GM18507 (cell line): ENCODE measurements at regions not wholly inside any gene's neighbourhood (a gene's known extent, or its start where the extent isn't known, plus 50 kb on each side); places are given as distances from the start of the nearest gene placed in this dataset.

ENCODE experiments used
- DNase-seq: peaks from one replicate; pipeline ENCODE4 v3.0.0; 2011; ENCODE audit warnings: low read depth; ENCODE audit not compliant: insufficient read length; ENCODE audit errors: extremely low spot score
- FAIRE-seq: peaks from 2 replicates; lab custom pipeline; 2011; peaks lifted over from hg19 to GRCh38; lab: Jason Lieb, UNC

DNA sequence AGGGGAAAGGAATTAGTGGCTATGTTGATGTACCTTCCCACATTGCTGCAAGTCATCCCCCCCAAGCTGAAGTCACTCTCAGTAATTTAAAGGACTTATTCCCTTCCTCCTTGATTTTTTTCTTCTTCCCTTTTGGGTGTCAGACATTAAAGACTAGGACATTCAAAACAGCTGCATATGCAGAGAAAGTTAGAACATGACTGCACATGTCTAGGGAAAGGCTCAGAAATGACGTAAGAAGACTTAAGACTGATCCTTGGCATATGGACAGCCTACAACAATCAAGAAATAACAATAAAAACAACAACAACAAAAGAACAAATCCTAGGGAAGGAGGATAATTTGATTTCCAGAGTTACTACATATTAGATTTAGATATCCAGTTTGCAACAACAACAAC lies 997.5 kb downstream of the TLE4 start:
- FAIRE-seq (no peak), DNase-seq (no peak)

DNA sequence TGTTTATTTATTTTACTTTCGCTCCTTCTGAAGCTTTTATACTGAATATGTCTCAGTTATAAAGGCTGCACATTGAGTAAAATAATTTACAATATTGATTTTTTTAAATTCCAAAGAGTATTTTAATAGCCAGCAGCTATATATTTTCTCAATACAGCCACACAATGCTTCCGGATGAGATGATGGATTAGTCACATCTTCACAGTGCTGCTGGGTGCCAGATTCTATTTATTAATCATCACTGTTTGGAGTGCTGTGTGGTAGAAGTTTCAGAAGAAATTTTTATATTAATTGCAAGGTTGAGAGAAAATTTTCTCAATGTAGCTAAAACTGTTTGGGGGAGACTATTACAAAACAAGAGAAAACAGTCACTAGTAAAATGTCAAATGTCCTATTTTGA lies 989.8 kb downstream of the TLE4 start:
- FAIRE-seq (no peak), DNase-seq (no peak)

DNA sequence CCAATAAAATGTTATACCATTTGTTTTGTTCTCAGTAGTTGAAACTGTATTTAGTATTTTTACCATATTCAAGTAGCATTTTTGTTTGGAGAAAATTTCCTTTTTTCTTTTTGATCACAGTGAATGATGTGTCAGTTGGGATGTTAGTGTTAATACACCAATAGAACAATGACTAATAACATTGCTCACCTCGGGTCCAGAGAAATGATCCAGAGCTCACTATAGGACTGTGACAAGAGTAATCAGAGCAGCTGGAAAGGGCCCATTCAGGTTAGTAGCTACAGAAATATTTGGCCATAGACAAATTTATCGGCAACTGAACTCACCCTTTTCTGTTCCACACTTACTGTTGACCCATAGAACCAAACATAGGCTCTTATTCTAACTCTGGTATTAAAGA lies 989.2 kb downstream of the TLE4 start:
- FAIRE-seq = no peak
- no peak for DNase-seq

DNA sequence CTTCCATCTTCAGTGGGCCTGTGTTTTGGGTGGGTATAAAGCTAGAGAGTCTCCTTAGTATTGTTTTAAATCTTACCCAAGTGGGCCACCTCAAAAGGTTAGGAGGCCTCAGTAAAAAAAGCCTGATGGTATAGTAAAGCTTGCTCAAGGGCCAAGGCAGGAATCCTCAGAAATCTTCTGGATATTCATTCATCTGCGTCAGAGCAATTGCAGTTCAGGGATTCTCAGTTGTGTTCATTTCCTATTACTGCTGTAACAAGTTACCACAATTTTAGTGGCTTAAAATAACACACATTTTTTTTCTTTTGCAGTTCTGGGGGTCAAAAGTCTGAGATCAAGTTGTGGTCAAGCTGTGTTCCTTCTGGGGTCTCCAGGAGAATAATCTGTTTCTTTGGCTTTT lies 985.5 kb downstream of the TLE4 start:
- FAIRE-seq (no peak), DNase-seq (no peak)

DNA sequence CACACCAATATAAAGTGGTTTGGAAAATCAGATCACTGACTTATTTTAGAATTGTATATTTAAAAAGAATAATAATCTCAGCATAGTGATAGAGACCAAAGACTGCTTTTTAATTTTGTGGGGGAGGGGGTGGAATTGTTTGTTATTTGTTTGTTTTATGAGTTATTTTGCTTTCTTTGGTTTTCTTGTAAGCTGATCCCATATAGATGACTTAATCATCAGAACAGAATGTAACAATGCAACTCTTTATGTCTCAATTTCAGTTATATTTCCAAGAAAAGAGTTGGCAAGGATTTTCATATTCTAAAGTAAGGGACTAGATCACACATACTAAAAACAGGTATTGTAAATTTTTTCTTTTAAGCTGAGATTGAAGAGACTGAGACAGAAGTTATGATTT lies 984.9 kb downstream of the TLE4 start:
- no peak for FAIRE-seq
- no peak for DNase-seq

DNA sequence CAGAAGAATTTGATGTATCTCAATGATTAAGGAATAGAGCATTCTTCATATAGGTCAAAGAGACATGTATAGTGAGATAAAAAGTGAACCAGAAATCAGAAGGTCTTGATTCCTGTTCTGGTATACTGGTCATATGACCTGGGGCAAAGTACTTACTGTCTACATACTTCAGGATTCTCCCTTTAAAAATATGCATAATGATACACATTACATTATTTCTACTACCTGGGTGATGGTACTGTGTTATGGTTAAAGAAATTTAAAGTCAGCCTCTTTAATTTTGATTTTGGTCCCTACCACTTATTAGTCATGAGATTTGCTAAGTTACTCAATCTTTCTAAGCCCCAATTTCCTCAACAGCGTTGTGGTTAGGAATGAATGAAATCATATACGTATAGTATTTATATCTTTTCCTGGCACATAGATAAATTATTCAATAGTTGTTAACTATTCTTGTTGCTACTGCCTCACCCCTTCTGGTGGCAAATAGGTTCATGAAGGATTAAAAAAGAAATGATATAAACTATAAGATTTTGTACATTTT lies 984.1 kb downstream of the TLE4 start:
- DNase-seq = no peak
- FAIRE-seq = no peak

DNA sequence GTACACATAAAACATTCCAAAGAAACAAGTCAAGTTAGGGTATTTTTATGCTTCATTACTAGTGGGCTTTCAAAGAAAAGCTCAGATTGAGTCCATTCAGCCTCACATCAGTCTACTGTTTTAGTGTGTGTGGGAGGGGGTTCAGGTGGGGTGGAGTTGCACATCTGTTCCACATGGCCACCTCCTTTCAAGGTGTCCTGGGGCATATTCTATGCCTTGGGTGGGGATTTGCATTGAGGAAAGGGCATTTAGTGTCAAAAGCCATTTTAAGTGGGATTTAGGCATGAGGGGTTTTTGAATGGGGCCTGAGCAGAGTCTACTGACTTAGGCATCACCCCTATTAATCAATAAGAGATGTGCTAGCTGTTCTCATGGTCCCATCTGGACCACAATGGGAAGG lies 983.1 kb downstream of the TLE4 start:
- DNase-seq (no peak), FAIRE-seq (no peak)

DNA sequence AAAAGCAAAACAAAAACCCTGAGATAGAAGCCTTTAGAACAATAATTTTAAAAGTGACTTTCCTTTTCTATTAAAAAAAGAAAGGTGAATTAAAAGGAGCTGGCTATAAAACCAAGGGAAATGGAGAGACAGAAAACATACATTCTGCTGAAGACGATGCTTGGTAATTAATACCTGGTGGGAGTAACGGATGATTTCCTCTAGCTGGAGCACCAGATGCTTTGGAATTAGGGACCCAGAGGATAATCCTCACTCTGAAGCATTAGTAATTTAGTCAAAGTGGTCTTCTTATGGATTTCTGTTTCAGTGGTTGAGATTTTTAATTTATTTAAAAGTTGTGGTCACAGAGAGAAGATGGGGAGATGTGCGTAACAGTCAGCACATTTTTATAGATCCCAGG lies 982.5 kb downstream of the TLE4 start:
- DNase-seq (no peak), FAIRE-seq (no peak)

DNA sequence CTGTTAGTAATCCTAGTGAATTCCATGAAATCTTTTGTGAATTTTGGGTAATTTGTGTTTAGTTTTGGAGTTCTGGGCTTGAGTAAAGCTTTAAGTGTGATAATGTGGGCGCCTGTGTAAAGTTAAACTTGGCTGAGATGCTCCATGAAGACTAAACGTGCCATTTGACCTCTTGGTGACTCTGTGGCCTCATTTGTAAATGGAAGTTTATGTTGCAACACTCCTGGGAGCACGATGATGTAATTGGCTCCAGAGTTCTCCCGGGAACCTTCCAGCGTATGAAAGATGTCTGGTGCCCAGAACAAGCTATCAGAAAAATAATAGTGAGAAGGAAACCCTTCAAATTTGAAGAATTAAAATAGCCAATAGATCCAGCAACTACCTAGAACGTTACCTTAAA lies 981.2 kb downstream of the TLE4 start:
- no peak for DNase-seq
- no peak for FAIRE-seq

DNA sequence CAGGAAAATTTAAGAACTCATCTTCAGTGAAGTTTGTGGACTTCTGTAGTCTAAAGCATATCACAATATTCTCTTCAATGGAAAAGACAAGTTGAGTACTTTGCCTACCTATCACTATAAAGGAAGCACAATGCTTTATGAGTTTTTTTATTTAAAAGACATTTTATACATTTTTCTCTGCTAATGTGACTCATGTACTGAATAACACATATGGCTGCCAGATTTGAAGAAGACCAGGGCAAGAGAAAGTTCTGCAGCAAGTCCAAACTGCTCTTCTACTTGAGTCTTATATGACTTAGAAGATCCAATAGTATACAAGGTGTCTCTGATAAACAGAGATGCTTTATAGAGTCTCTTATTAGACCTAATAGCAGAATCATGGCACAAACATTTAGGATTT lies 978.4 kb downstream of the TLE4 start:
- FAIRE-seq (no peak), DNase-seq (no peak)

DNA sequence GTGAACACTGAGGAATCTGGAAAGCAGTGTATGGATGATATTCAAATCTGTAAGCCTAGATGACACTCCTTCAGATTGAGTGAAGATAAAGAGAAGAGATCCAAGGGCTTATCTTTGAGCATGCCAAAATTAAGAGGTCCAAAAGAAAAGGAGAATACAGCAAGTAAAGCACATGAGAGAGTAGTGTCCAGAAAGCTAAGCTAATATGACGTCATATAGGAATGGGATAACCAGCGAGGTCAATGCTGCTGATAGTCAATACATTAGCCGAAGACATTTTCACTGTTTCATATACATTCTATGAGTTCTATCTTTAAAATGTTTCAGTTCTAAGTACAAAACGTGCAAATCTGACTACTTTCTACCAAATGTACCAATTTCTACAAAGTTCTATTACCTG lies 975.8 kb downstream of the TLE4 start:
- FAIRE-seq (no peak), DNase-seq (no peak)

DNA sequence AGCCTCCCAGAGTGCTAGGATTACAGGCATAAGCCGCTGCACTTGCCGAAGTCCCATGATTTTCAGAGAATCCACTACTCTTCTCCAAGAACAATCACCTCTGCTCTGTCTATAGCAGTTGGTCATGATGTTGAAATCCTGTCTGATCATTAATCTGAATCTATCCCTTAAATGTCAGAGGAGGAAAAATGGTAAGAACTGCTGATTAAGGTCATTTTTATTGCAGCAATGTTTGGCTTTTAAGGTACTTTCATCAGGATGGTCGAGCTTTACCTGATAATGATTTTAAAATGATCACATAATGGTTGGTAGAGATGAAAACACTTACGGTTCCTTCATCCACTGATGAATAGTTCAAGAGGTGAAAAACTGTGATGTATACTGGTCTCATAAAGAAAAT lies 968.6 kb downstream of the TLE4 start:
- DNase-seq (no peak), FAIRE-seq (no peak)

DNA sequence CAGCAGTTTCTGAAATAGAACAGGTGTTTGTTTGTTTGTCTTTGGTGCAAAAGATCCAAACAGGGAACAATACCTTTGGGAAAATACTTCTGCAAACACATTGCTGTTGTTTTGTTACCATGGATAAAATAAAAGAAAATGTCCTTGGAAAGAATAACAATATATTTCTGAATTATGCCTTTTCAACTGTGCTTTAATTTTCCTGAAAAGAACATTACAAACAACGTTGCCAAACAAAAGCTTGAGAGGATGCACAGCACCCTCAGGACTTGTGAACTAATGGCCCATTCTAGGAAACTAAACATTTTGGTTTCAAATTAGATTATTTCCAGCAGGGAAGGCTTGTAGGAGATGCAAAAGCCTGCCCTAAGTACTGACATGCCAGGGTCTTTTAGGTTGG lies 967.2 kb downstream of the TLE4 start:
- FAIRE-seq (no peak), DNase-seq (no peak)

DNA sequence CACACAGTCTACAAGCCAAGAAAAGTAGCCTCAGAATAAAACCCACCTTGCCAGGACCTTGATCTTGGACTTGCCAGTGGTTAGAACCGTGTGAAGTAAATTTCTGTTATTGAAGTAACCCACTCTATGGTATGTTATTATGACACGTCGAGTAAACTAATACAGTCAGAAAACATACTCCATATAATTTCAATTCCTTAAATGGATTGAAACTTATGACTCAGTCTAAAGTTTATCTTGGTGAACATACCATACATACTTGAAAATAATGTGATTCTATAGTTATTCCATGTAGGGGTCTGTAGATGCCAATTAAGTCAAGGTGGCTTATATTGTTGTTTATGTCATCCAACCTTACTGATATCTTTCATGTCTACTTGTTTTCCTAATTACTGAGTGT lies 950.7 kb downstream of the TLE4 start:
- DNase-seq (no peak), FAIRE-seq (no peak)

DNA sequence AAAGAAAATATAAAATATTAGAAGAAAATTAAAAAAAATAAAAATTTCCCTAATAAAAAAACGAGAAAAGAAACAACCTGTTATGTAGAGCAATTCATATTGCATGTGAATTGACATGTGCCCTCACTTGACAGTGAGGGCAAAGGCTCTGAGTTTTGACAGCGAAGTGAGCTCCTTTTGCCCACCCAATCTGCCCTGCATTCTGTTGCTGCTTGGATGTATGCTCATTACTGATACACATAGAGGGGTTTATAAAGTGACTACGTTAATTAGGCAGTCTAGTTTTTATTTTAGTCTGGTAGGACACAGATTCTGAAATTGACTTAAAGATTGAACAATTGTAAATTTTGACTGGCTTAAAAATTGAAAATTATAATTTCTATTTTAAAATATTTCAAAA lies 949.4 kb downstream of the TLE4 start:
- FAIRE-seq (no peak), DNase-seq (no peak)

DNA sequence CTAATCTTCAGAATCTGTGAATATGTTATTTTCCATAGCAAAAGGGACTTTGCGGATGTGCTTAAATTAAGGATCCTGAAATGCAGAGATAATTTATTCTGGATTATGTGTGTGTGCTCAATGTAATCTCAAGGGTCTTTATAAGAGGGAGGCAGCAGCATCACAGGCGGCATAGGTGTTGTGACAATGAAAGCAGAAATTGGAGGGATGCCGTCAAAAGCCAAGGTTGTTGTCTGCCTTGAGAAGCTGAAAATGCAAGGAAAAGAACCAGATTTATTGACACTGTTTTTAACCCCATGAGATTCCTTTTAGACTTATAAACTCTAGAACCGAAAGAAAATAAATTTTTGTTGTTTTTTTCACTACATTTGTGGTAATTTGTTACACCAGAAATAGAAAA lies 948.5 kb downstream of the TLE4 start:
- no peak for DNase-seq
- FAIRE-seq = no peak

DNA sequence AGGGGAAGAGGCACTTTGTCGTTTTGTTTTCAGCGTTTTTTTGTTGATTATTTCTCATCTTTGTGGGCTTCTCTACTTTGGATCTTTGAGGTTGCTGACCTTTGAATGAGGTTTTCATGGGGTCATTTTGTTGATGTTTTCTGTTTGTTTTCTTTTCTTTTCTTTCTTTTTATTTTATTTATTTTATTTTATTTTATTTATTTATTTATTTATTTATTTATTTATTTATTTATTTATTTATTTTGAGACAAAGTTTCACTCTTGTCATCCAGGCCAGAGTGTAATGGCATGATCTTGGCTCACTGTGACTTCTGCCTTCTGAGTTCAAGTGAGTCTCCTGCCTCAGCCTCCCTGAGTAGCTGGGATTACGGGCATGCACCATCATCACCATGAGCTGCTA lies 946.7 kb downstream of the TLE4 start:
- FAIRE-seq (no peak), DNase-seq (no peak)

DNA sequence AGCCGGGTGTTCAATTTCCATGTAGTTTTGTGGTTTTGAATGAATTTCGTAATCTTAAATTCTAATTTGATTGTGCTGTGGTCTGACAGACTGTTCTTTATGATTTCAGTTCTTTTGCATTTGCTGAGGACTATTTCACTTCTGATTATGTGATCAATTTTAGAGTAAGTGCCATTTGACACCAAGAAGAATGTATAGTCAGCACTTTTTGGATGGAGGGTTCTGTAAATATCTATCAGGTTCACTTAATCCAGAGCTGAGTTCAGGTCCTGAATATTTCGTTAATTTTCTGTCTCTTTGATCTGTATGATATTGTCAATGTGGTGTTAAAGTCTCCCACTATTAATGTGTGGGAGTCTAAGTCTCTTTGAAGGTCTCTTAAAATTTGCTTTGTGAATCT lies 944.9 kb downstream of the TLE4 start:
- no peak for FAIRE-seq
- no peak for DNase-seq

DNA sequence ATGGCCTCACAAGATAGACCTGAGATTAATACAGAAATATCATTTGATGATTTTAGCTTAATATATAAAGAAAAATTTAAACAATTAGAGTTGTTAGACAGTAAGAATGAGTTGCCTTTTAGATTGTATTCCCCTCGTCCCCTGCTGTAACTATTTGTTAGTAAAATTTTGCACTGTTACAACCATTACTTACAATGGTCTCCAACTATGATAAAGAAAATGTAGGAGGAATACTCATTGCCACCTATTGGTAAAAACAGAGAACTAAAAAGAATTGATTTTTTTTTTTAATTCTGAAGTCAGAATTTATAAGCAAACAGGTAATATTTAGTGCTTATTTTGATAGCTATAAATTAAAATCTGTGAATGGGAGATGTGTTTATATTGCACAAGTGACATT lies 937.6 kb downstream of the TLE4 start:
- FAIRE-seq = no peak

DNA sequence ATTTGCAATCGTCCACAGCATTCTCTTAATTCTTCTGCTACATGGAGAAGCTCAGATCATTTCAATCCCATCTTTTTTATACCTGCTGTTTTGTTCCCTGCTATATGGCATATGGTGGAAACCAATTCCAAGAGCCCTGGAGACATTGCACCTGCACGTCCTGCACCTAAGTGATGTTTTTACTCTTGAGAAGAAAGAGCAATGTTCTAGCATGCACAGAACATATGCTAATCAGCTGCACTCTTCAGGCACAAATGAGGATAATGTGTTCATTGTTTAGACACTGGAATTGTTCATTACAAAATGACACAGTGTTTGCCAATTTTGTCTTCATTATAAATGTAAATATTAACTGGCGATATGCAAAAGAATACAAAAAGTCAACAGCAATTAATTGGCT lies 935.8 kb downstream of the TLE4 start:
- DNase-seq (no peak), FAIRE-seq (no peak)

More for the DNA sequence above, 937.6 kb downstream of the TLE4 start:
- no peak for DNase-seq

DNA sequence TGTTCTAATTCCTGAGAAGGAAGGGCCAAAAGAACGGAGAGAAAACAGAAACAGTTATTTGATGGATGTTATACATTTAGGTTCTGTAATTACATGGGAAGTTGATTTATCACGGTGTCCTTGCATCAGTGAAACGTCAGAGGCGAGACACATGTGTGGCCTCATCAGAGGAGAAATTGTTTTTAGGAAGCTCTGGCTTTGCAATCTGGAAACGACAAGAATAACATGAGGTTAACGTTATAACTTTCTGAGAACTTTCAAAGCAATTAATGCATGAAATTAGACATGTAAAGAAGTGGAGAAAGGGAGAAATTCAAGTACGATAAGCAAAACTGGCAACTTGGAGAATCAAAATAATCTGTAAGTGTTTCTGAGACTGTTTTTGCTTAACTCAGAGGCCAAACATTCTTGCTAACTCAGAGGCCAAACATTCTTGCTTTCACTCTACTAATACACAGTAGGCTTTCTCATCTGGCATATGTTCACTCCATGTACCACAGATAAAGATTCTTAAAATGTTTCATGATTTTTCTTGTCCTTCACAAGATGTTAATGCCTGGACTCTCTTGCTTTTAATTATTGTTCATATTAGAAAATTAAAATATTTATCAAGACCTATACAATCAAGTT lies 933.0 kb downstream of the TLE4 start:
- DNase-seq (no peak), FAIRE-seq (no peak)

DNA sequence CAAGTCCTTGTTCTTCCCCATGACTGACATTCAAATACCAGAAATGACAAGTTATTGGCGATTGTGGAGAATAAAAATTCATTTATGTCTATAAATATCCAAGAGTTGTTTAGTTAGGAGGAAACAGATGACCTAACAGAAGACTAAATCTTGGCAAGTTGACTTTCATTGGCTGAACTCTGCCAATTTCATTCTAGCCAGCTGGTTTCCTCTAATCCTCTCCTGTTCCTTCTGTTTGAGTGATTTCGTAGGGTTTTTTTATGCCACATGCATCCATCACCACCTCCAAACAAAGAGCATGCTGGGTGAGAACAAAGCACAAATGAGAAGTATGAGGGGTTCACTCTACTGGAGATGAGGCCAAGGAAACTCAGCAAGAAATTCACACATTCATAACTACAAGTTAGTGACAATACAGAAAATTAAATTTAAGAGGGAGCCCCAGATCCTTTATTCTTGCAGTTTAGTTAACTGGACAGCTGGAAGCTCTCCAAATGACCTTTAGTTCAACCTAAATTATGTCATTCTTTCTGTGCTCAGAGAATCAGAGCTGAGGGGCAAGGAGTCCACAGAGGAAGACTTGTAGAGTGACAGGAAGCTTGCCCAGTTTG lies 932.0 kb downstream of the TLE4 start:
- no peak for DNase-seq
- FAIRE-seq = no peak
